DOHH2 (cell line): ENCODE measurements at regions not wholly inside any gene's neighbourhood (a gene's known extent, or its start where the extent isn't known, plus 50 kb on each side); places are given as distances from the start of the nearest gene placed in this dataset.

ENCODE experiments used
- H3F3A ChIP-seq: fragments of 200-600 bp; sonication (generic), shearing (Covaris generic); 2 replicates; pipeline ENCODE4 v1.6.0; 2016; ENCODE audit warnings: antibody characterized with exemption, mild to moderate bottlenecking; ENCODE audit not compliant: control insufficient read depth, insufficient read depth
- H3K27ac ChIP-seq: fragments of 200-600 bp; sonication (generic); 2 replicates; pipeline ENCODE4 v1.5.1; 2014; ENCODE audit warnings: low read depth, mild to moderate bottlenecking, low read length, moderate library complexity
- H3K27me3 ChIP-seq: fragments of 200-600 bp; sonication (generic); 2 replicates; pipeline ENCODE4 v1.6.1; 2014; ENCODE audit warnings: mild to moderate bottlenecking, low read length, mixed read lengths; ENCODE audit not compliant: control insufficient read depth
- H3K36me3 ChIP-seq: fragments of 200-600 bp; sonication (generic); 2 replicates; pipeline ENCODE4 v1.6.1; 2014; ENCODE audit warnings: mild to moderate bottlenecking, low read length, moderate library complexity, mixed read lengths; ENCODE audit not compliant: control insufficient read depth
- H3K4me1 ChIP-seq: fragments of 200-600 bp; sonication (generic); 2 replicates; pipeline ENCODE4 v1.6.1; 2014; ENCODE audit warnings: mild to moderate bottlenecking, low read length, mixed read lengths; ENCODE audit not compliant: control insufficient read depth
- H3K4me2 ChIP-seq: fragments of 200-600 bp; sonication (generic); 2 replicates; pipeline ENCODE4 v1.6.0; 2014; ENCODE audit warnings: mild to moderate bottlenecking, low read length, moderate library complexity
- H3K4me3 ChIP-seq: fragments of 200-600 bp; sonication (generic); 2 replicates; pipeline ENCODE4 v1.5.1; 2014; ENCODE audit warnings: mild to moderate bottlenecking, low read length, mixed read lengths
- H3K79me2 ChIP-seq: fragments of 200-600 bp; sonication (generic); 2 replicates; pipeline ENCODE4 v1.6.1; 2014; ENCODE audit warnings: mild to moderate bottlenecking, low read length, mixed read lengths; ENCODE audit not compliant: control insufficient read depth
- H3K9me2 ChIP-seq: fragments of 200-600 bp; sonication (generic); replicated peaks from 2 replicates; pipeline ENCODE4 v1.6.1; 2014; ENCODE audit warnings: mild to moderate bottlenecking, low read length, mixed read lengths; ENCODE audit not compliant: control insufficient read depth
- H3K9me3 ChIP-seq: fragments of 200-600 bp; sonication (generic); 2 replicates; pipeline ENCODE4 v1.6.1; 2014; ENCODE audit warnings: antibody characterized with exemption, low read length, mixed read lengths; ENCODE audit not compliant: control insufficient read depth, insufficient read depth
- H4K20me1 ChIP-seq: fragments of 200-600 bp; sonication (generic); 2 replicates; pipeline ENCODE4 v1.6.0; 2014; ENCODE audit warnings: low read depth, mild to moderate bottlenecking, antibody characterized with exemption, low read length, moderate library complexity; ENCODE audit not compliant: control insufficient read depth, insufficient read depth
- EZH2phosphoT487 ChIP-seq: fragments of 200-600 bp; sonication (generic); IDR thresholded peaks from 2 replicates; pipeline ENCODE4 v1.6.1; 2017; ENCODE audit warnings: borderline replicate concordance, mild to moderate bottlenecking, antibody characterized with exemption, low read length, moderate library complexity, mixed read lengths
- TF ChIP-seq, protein P1 (sequence below): fragments of 200-600 bp; sonication (generic); IDR thresholded peaks from one replicate; pipeline ENCODE4 v1.5.1; 2014; ENCODE audit warnings: antibody characterized with exemption, mild to moderate bottlenecking, low read depth, low read length; ENCODE audit not compliant: poor library complexity, severe bottlenecking

DNA sequence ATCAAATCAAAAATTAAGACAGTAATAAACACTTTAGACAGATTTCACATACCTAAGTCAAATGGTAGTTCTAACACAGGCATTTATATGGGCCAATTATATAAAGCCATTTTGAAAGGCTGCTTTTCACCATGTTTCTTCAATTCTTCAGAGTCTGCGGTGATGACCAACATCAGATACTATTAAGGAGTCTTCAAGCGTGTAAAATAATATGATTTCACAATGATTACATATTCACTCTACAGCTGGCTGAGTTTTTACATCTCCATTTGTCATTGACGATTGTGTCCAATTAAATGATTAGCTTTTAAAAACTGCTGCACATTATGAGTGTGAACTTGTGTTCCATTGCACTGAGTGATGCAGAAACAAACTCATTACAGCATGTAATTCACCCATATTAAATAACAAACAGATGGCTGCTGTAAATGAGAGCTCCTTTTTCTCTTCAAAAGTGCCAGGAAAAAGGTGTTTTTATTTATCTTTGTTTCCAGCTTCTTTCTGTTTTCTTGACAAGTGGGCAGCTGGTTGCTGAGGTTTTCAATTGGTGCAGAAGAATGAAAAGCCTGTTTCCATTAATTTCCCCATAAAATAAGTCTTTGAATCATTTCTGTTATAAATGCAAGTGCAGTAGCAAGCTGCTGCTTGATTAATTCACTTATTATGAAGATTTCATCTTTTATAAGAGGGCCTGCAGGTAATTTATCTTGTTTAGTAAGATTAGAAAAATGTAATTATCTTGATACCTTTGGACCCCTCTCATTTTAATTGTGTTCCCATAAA lies 676.1 kb upstream of the KLHL1 start:
- Histone ChIP-seq H3F3A (no peaks in the 10 kb centered on the region), H3K9me2 (no peaks in the 10 kb centered on the region), H3K27me3 (no peaks in the 10 kb centered on the region), H3K4me3 (no peak overlapping the region), H3K4me2 (no peak overlapping the region), H3K4me1 (no peaks in the 10 kb centered on the region), H3K9me3 (no peaks in the 10 kb centered on the region), H3K36me3 (no peaks in the 10 kb centered on the region), H3K79me2 (no peaks in the 10 kb centered on the region), H4K20me1 (no peaks in the 10 kb centered on the region), H3K27ac (no peak overlapping the region)
- TF ChIP-seq, protein P1, sequence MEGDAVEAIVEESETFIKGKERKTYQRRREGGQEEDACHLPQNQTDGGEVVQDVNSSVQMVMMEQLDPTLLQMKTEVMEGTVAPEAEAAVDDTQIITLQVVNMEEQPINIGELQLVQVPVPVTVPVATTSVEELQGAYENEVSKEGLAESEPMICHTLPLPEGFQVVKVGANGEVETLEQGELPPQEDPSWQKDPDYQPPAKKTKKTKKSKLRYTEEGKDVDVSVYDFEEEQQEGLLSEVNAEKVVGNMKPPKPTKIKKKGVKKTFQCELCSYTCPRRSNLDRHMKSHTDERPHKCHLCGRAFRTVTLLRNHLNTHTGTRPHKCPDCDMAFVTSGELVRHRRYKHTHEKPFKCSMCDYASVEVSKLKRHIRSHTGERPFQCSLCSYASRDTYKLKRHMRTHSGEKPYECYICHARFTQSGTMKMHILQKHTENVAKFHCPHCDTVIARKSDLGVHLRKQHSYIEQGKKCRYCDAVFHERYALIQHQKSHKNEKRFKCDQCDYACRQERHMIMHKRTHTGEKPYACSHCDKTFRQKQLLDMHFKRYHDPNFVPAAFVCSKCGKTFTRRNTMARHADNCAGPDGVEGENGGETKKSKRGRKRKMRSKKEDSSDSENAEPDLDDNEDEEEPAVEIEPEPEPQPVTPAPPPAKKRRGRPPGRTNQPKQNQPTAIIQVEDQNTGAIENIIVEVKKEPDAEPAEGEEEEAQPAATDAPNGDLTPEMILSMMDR = no peak
- TF ChIP-seq EZH2phosphoT487 = no peak

- no peak for TF ChIP-seq EZH2phosphoT487
- Histone ChIP-seq H3K27ac (no peak overlapping the region), H3K9me3 (no peaks in the 10 kb centered on the region), H4K20me1 (no peaks in the 10 kb centered on the region), H3K79me2 (no peaks in the 10 kb centered on the region), H3K4me2 (no peak overlapping the region), H3F3A (no peaks in the 10 kb centered on the region), H3K27me3 (no peaks in the 10 kb centered on the region), H3K4me3 (no peak overlapping the region), H3K36me3 (no peaks in the 10 kb centered on the region), H3K4me1 (no peaks in the 10 kb centered on the region), H3K9me2 (no peaks in the 10 kb centered on the region)
Observed at GRCh38 chr13:70769817-70770216, 661.6 kb upstream of the KLHL1 start.

DNA sequence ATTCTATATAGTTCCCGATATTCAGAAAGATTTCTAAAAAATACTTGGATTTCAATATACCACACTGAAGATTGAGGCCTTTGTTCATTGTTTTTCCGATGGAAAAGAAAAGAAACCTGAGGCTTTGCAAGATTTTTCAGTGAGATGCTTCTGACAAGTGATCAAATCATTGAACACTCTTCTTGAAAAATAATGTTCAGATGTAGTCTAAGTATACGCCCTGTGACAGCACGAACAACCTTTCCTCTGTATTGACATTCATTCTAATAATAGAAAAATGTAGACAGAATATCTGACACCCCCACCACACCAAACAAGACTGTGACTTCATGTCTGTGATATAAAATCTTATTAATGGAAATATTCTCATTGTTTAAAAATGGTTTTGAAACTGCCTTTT lies 650.7 kb upstream of the KLHL1 start:
- Histone ChIP-seq H3K4me3 (no peak overlapping the region), H3K9me3 (no peaks in the 10 kb centered on the region), H3K27me3 (no peaks in the 10 kb centered on the region), H3K79me2 (no peaks in the 10 kb centered on the region), H3K27ac (no peak overlapping the region), H3K36me3 (no peaks in the 10 kb centered on the region), H3K9me2 (no peaks in the 10 kb centered on the region), H3K4me2 (no peak overlapping the region), H3K4me1 (no peaks in the 10 kb centered on the region), H3F3A (no peaks in the 10 kb centered on the region), H4K20me1 (no peaks in the 10 kb centered on the region)
- no peak for TF ChIP-seq EZH2phosphoT487
- TF ChIP-seq, protein P1 = no peak

DNA sequence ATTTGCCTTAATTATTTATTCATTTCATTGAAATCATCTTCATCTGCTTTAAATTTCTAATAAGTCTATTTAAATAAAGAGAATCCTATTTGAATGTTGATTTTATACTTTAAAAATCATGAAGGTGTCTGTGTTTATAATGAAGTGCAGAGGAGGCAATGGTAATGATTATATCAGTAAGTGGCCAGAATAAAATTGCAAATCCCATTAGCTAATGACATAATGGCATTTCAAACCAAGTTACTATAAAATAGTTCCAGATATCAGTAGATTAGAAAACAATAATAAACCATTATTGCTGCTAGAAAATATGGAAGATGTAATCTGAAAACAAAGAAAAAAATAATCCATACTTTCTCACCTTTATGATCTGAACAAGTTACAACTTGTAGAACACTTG lies 647.8 kb upstream of the KLHL1 start:
- Histone ChIP-seq H3K27me3 (no peaks in the 10 kb centered on the region), H3K4me1 (no peaks in the 10 kb centered on the region), H3K36me3 (no peaks in the 10 kb centered on the region), H3K9me2 (no peaks in the 10 kb centered on the region), H3K27ac (no peak overlapping the region), H4K20me1 (no peaks in the 10 kb centered on the region), H3F3A (no peaks in the 10 kb centered on the region), H3K9me3 (no peaks in the 10 kb centered on the region), H3K4me2 (no peak overlapping the region), H3K4me3 (no peak overlapping the region), H3K79me2 (no peaks in the 10 kb centered on the region)
- no peak for TF ChIP-seq EZH2phosphoT487
- TF ChIP-seq, protein P1 = no peak
